SU-DHL-6 (cell line): ENCODE measurements at regions not wholly inside any gene's neighbourhood (a gene's known extent, or its start where the extent isn't known, plus 50 kb on each side); places are given as distances from the start of the nearest gene placed in this dataset.

Source experiments
- H2AFZ ChIP-seq: fragments of 200-600 bp; sonication (generic); 2 replicates; pipeline ENCODE4 v1.6.1; 2014; ENCODE audit warnings: low read depth, mild to moderate bottlenecking, moderate library complexity, mixed read lengths, antibody characterized with exemption, low read length; ENCODE audit not compliant: severe bottlenecking
- H3F3A ChIP-seq: fragments of 200-600 bp; shearing (Covaris generic); 2 replicates; pipeline ENCODE4 v1.6.0; 2016; ENCODE audit warnings: antibody characterized with exemption, mild to moderate bottlenecking; ENCODE audit not compliant: insufficient read depth
- H3K27ac ChIP-seq: fragments of 200-600 bp; sonication (generic); 2 replicates; pipeline ENCODE4 v1.5.1; 2016; ENCODE audit warnings: low read depth, mild to moderate bottlenecking, low read length, moderate library complexity, mixed read lengths
- H3K27me3 ChIP-seq: fragments of 200-600 bp; sonication (generic), shearing (Covaris generic); 2 replicates; pipeline ENCODE4 v1.6.0; 2014; ENCODE audit warnings: mild to moderate bottlenecking, low read length
- H3K36me3 ChIP-seq: fragments of 200-600 bp; sonication (generic); 2 replicates; pipeline ENCODE4 v1.6.1; 2014; ENCODE audit warnings: mild to moderate bottlenecking, low read length, mixed read lengths
- H3K4me2 ChIP-seq: fragments of 300-600, 200-600 bp; shearing (Covaris generic), sonication (generic); 2 replicates; pipeline ENCODE4 v1.6.0; 2014; ENCODE audit warnings: low read length, low read depth, mild to moderate bottlenecking; ENCODE audit not compliant: poor library complexity, severe bottlenecking
- H3K4me3 ChIP-seq: fragments of 200-600 bp; sonication (generic); 2 replicates; pipeline ENCODE4 v1.5.1; 2014; ENCODE audit warnings: antibody characterized with exemption, low read length, mild to moderate bottlenecking, mixed read lengths; ENCODE audit not compliant: insufficient read depth, poor library complexity, severe bottlenecking
- H3K79me2 ChIP-seq: fragments of 200-600 bp; sonication (generic); 2 replicates; pipeline ENCODE4 v1.6.1; 2014; ENCODE audit warnings: mild to moderate bottlenecking, low read length, moderate library complexity; ENCODE audit not compliant: insufficient read depth
- H3K9ac ChIP-seq: fragments of 200-600 bp; sonication (generic); 2 replicates; pipeline ENCODE4 v1.7.0; 2014; ENCODE audit warnings: mild to moderate bottlenecking, low read length
- H3K9me2 ChIP-seq: fragments of 200-600 bp; sonication (generic); replicated peaks from 2 replicates; pipeline ENCODE4 v1.6.1; 2014; ENCODE audit warnings: low read length; ENCODE audit not compliant: insufficient read depth
- H3K9me3 ChIP-seq: fragments of 200-600 bp; sonication (generic); 2 replicates; pipeline ENCODE4 v1.6.1; 2014; ENCODE audit warnings: low read length, mixed read lengths; ENCODE audit not compliant: insufficient read depth
- H4K20me1 ChIP-seq: fragments of 200-600 bp; sonication (generic); 2 replicates; pipeline ENCODE4 v1.6.1; 2014; ENCODE audit warnings: low read depth, mild to moderate bottlenecking, antibody characterized with exemption, low read length, moderate library complexity, mixed read lengths
- CTCF ChIP-seq: fragments of 200-600 bp; sonication (generic); IDR thresholded peaks from one replicate; pipeline ENCODE4 v1.5.1; 2017; ENCODE audit warnings: antibody characterized with exemption, mild to moderate bottlenecking, low read length, moderate library complexity; ENCODE audit not compliant: insufficient read depth, poor library complexity, severe bottlenecking
- EZH2phosphoT487 ChIP-seq: fragments of 200-600 bp; sonication (generic), shearing (Covaris generic); conservative IDR thresholded peaks from 2 replicates; pipeline ENCODE4 v1.6.1; 2018; ENCODE audit warnings: mild to moderate bottlenecking, antibody characterized with exemption, low read length, moderate library complexity, mixed read lengths

GRCh38 chr9:108411632-108412031 lies 444.2 kb downstream of the ACTL7B start:
- TF ChIP-seq EZH2phosphoT487 (no peak), CTCF (no peak)
- no peak overlapping the region for H3K4me3 ChIP-seq
- no peak overlapping the region for H3K27ac ChIP-seq
- no peaks in the 10 kb centered on the region for H3K36me3 ChIP-seq
- no peak overlapping the region for H3K9ac ChIP-seq
- no peaks in the 10 kb centered on the region for H3K9me2 ChIP-seq
- H2AFZ ChIP-seq = no peak overlapping the region
- H3K79me2 ChIP-seq = no peaks in the 10 kb centered on the region
- no peaks in the 10 kb centered on the region for H3K9me3 ChIP-seq
- H3F3A ChIP-seq = no peaks in the 10 kb centered on the region
- no peak overlapping the region for H3K4me2 ChIP-seq
- no peaks in the 10 kb centered on the region for H4K20me1 ChIP-seq
- no peaks in the 10 kb centered on the region for H3K27me3 ChIP-seq

GRCh38 chr9:108410161-108410560 lies 445.6 kb downstream of the ACTL7B start:
- TF ChIP-seq CTCF (no peak), EZH2phosphoT487 (no peak)
- H3K27ac ChIP-seq = no peak overlapping the region
- no peaks in the 10 kb centered on the region for H3K9me2 ChIP-seq
- no peak overlapping the region for H3K4me2 ChIP-seq
- no peak overlapping the region for H2AFZ ChIP-seq
- H3F3A ChIP-seq = no peaks in the 10 kb centered on the region
- H3K79me2 ChIP-seq = no peaks in the 10 kb centered on the region
- no peak overlapping the region for H3K9ac ChIP-seq
- no peaks in the 10 kb centered on the region for H4K20me1 ChIP-seq
- no peaks in the 10 kb centered on the region for H3K36me3 ChIP-seq
- H3K9me3 ChIP-seq = no peaks in the 10 kb centered on the region
- no peak overlapping the region for H3K4me3 ChIP-seq
- H3K27me3 ChIP-seq = no peaks in the 10 kb centered on the region

- Histone ChIP-seq H3K27ac (no peak overlapping the region), H3K9ac (no peak overlapping the region), H3K27me3 (no peaks in the 10 kb centered on the region), H4K20me1 (no peaks in the 10 kb centered on the region), H3K9me3 (0 out of 2 replicates have a peak, but pooled peaks cover 4% of the 10 kb centered on the region), H2AFZ (no peak overlapping the region), H3K36me3 (no peaks in the 10 kb centered on the region), H3K79me2 (no peaks in the 10 kb centered on the region), H3K9me2 (no peaks in the 10 kb centered on the region), H3K4me2 (no peak overlapping the region), H3F3A (no peaks in the 10 kb centered on the region), H3K4me3 (no peak overlapping the region)
- TF ChIP-seq EZH2phosphoT487 = no peak
- TF ChIP-seq CTCF = no peak
Observed at GRCh38 chr9:108400297-108400696, 455.5 kb downstream of the ACTL7B start.
